GM18511 (cell line): ENCODE measurements at regions not wholly inside any gene's neighbourhood (a gene's known extent, or its start where the extent isn't known, plus 50 kb on each side); places are given as distances from the start of the nearest gene placed in this dataset.
A peak's percentile ranks its signal among the peaks of the same experiment; 100 is the strongest.

Source experiments
- ATAC-seq: cut with Tn5 transposase; IDR thresholded peaks from one replicate; pipeline ENCODE4 v1.9.1; 2021; ENCODE audit warnings: mild to moderate bottlenecking, moderate library complexity; ENCODE audit not compliant: unreplicated experiment

GRCh38 chr4:71151054-71151453 is 157.6 kb downstream of the DCK start:
- no peak for ATAC-seq

- ATAC-seq, result no peak
Observed at GRCh38 chr4:71156616-71157015, 163.2 kb downstream of the DCK start.

- ATAC-seq, result no peak
Observed at GRCh38 chr4:71162386-71162785, 168.9 kb downstream of the DCK start.

GRCh38 chr4:71163317-71163716 is 169.9 kb downstream of the DCK start:
- no peak for ATAC-seq

- ATAC-seq, result no peak
Observed at GRCh38 chr4:71167083-71167482, 171.7 kb upstream of the SLC4A4 start.

GRCh38 chr4:71171592-71171991 is 167.2 kb upstream of the SLC4A4 start:
- no peak for ATAC-seq

- ATAC-seq, result no peak
Observed at GRCh38 chr4:71181332-71181731, 157.5 kb upstream of the SLC4A4 start.

- peak; percentile 62 for ATAC-seq
Observed at GRCh38 chr4:71184195-71184781, 154.5 kb upstream of the SLC4A4 start.

- no peak for ATAC-seq
Observed at GRCh38 chr4:71185037-71185436, 153.8 kb upstream of the SLC4A4 start.

- no peak for ATAC-seq
Observed at GRCh38 chr4:71186257-71186565, 152.6 kb upstream of the SLC4A4 start.

- ATAC-seq, result peak; percentile 39
Observed at GRCh38 chr4:71186566-71187403, 152.0 kb upstream of the SLC4A4 start.

- peak; percentile 30 for ATAC-seq
Observed at GRCh38 chr4:71187404-71188155, 151.2 kb upstream of the SLC4A4 start.

GRCh38 chr4:71188156-71188640 is 150.6 kb upstream of the SLC4A4 start:
- no peak for ATAC-seq

- ATAC-seq, result no peak
Observed at GRCh38 chr4:71188951-71189350, 149.9 kb upstream of the SLC4A4 start.

- no peak for ATAC-seq
Observed at GRCh38 chr4:71189471-71189870, 149.3 kb upstream of the SLC4A4 start.

GRCh38 chr4:71194454-71194853 is 144.4 kb upstream of the SLC4A4 start:
- no peak for ATAC-seq

GRCh38 chr4:71195924-71196323 is 142.9 kb upstream of the SLC4A4 start:
- no peak for ATAC-seq

- no peak for ATAC-seq
Observed at GRCh38 chr4:71198958-71199357, 139.9 kb upstream of the SLC4A4 start.

GRCh38 chr4:71201057-71201456 is 137.8 kb upstream of the SLC4A4 start:
- no peak for ATAC-seq

- no peak for ATAC-seq
Observed at GRCh38 chr4:71201817-71202576, 136.8 kb upstream of the SLC4A4 start.

- ATAC-seq, result no peak
Observed at GRCh38 chr4:71202705-71203104, 136.1 kb upstream of the SLC4A4 start.
